OCI-LY1 (cell line): ENCODE measurements at regions not wholly inside any gene's neighbourhood (a gene's known extent, or its start where the extent isn't known, plus 50 kb on each side); places are given as distances from the start of the nearest gene placed in this dataset.

Source experiments
- CTCF ChIP-seq: fragments of 200-600 bp; sonication (generic), shearing (Covaris generic); IDR thresholded peaks from 2 replicates; pipeline ENCODE4 v1.5.1; 2017; ENCODE audit warnings: mild to moderate bottlenecking, antibody characterized with exemption, low read length, moderate library complexity, mixed read lengths
- EZH2 ChIP-seq: fragments of 200-600 bp; sonication (generic), shearing (Covaris generic); IDR thresholded peaks from 2 replicates; pipeline ENCODE4 v1.8.0; 2017; ENCODE audit warnings: borderline replicate concordance, mixed run types, mild to moderate bottlenecking, antibody characterized with exemption, low read length, moderate library complexity, mixed read lengths

DNA sequence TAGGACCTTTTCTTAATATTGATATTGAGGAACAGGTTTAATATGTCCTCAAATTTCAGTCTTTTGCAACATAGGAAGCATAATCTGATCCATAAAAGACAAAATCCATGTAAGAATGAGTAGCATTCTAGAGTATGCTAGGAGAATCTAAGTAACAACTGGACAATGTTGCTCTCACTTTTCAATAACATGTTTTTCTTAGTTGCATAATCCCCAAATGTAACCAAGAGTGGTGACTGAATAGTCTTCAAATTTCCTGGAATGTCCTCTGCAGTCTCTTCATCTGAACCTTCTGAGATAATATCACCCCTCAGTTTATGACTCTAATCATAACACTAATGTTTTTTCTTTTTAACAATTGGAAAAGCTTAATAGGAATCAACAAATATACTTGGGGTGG, 110.0 kb upstream of the ZEB2 start:
- TF ChIP-seq CTCF, result no peak
- TF ChIP-seq EZH2, result no peak
